Gastrocnemius medialis (tissue), 4 donors: ENCODE measurements at regions not wholly inside any gene's neighbourhood (a gene's known extent, or its start where the extent isn't known, plus 50 kb on each side); places are given as distances from the start of the nearest gene placed in this dataset.

Experiments
- ATAC-seq, 2 donors: fragments of 150-250 bp; one replicate each; pipeline ENCODE4 v1.9.1; 2016
- DNase-seq, 2 donors: peaks; one replicate each; pipeline ENCODE4 v3.0.0-alpha.2; 2019
- H3K27ac ChIP-seq, 4 donors: fragments of 200-600 bp; sonication (generic); 1 replicate in 1 of 4; 2 replicates in 3 of 4; pipeline ENCODE4 v1.5.1; 2016 to 2018; ENCODE audit warnings: mild to moderate bottlenecking in 2 of 4, moderate library complexity in 1 of 4
- H3K27me3 ChIP-seq, 3 donors: fragments of 200-600 bp; sonication (generic) in 2 of 3; 1 replicate in 1 of 3; 2 replicates in 2 of 3; pipeline versions ENCODE4 v1.5.1 to v1.6.0; 2016 to 2019; ENCODE audit warnings: mild to moderate bottlenecking in 1 of 3, moderate library complexity in 1 of 3
- H3K36me3 ChIP-seq, 2 donors: fragments of 200-600 bp; sonication (generic) in 1 of 2; one replicate each; pipeline ENCODE4 v1.5.1; 2017 to 2018
- H3K4me1 ChIP-seq, 2 donors: fragments of 200-600 bp; sonication (generic) in 1 of 2; one replicate each; pipeline ENCODE4 v1.5.1; 2016 to 2017; ENCODE audit warnings: mild to moderate bottlenecking in 2 of 2
- H3K4me3 ChIP-seq, 4 donors: fragments of 200-600 bp; sonication (generic) in 3 of 4; 1 replicate in 1 of 4; 2 replicates in 3 of 4; pipeline ENCODE4 v1.5.1; 2016 to 2019; ENCODE audit warnings: mild to moderate bottlenecking in 2 of 4
- H3K9me3 ChIP-seq, 3 donors: fragments of 200-600 bp; sonication (generic) in 2 of 3; 1 replicate in 1 of 3; 2 replicates in 2 of 3; pipeline ENCODE4 v1.5.1; 2016 to 2019
- CTCF ChIP-seq, 5 experiments: fragments of 450-650 bp in 3 of 5; fragments of 200-600 bp in 2 of 5; sonication (generic) in 2 of 5; IDR thresholded peaks in 4 of 5; conservative IDR thresholded peaks in 1 of 5; 1 replicate in 4 of 5; 2 replicates in 1 of 5; pipeline ENCODE4 v1.5.1; 2016 to 2019; ENCODE audit warnings: antibody characterized with exemption in 5 of 5, mild to moderate bottlenecking in 3 of 5, moderate library complexity in 3 of 5
- POLR2A ChIP-seq, 2 donors: fragments of 450-650 bp; IDR thresholded peaks; one replicate each; pipeline ENCODE4 v1.6.1; 2017; ENCODE audit warnings: antibody characterized with exemption in 2 of 2, mild to moderate bottlenecking in 2 of 2, moderate library complexity in 2 of 2
- in situ Hi-C, 4 donors: fragments of 200-750 bp; cut with MboI; loops; one replicate each; pipeline versions ENCODE4 v1.15.0 to v1.8.0; 2017; ENCODE audit warnings: low sequenced_read_pairs in 4 of 4
- intact Hi-C: fragments of 100-400 bp; cut with DNase I; formaldehyde crosslinking; loops from one replicate; pipeline ENCODE4 v1.15.1; 2023; ENCODE audit warnings: low total_unique reads

GRCh38 chr9:134987906-134988700 is 70.4 kb upstream of the FCN1 start:
- in situ Hi-C loops = no loop called here
- H3K4me3 ChIP-seq = no peak overlapping the region
- H3K27me3 ChIP-seq = no peaks in the 10 kb centered on the region
- TF ChIP-seq CTCF (IDR thresholded peaks at IDR 0.05 in 4 of 5, conservative IDR thresholded peaks at IDR 0.05 in 1 of 5) (no peak), POLR2A (IDR thresholded peaks at IDR 0.05) (no peak)
- no peak for DNase-seq
- intact Hi-C loops = no loop called here
- H3K27ac ChIP-seq = no peak overlapping the region
- H3K36me3 ChIP-seq = no peaks in the 10 kb centered on the region
- no peaks in the 10 kb centered on the region for H3K4me1 ChIP-seq
- H3K9me3 ChIP-seq = no peaks in the 10 kb centered on the region
- ATAC-seq = no peak

- TF ChIP-seq POLR2A (IDR thresholded peaks at IDR 0.05) (no peak), CTCF (IDR thresholded peaks at IDR 0.05 in 4 of 5, conservative IDR thresholded peaks at IDR 0.05 in 1 of 5) (no peak)
- intact Hi-C loops = no loop called here
These were observed 71.0 kb upstream of the FCN1 start for GRCh38 chr9:134988706-134989105.

DNA sequence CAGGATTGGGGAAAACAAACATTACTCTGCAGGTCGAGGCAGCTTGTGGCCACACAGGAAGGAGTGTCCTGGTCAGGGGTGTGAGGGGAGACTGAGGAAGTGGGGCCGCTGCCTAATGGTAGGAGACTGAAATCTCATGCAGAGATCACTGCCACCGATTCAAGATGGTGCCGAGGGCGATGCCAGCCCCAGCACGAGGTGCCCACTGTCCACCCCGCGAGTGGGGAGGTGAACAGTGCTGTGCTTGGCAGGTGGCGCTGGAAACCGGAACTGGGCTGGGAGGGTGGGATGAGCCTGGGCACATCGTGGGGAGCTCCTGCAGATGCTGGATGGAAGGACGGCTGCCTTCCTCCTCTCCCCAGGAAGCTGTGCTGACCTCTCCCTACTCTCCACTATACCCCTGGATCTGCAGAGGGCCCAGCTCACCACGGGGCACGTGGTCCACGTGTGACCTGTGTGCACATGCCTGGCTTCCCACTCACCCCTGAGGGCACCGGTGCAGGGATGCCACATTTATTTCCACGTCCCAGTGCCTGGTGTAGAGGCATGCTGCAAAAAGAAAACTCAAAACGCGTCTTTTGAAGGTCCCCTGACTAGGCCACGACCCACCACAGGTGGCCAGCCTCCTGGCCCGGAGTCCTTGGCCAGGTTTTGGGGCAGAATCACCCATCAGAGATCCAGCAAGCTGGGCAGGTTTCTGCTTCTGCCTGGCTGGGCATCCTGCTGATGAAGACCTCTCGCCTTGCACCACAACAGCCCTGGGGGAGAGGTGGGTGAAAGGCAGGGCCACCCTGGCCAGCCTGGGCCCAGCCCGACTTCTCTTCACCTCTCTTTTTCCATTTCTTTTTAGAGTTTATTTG is 71.7 kb upstream of the FCN1 start:
- no peaks in the 10 kb centered on the region for H3K9me3 ChIP-seq
- intact Hi-C loops = no loop called here
- no peaks in the 10 kb centered on the region for H3K4me1 ChIP-seq
- in situ Hi-C loops = no loop called here
- peaks cover 0 to 2% (median 0%) of the 10 kb centered on the region in 3 donors for H3K27me3 ChIP-seq
- H3K4me3 ChIP-seq = no peak overlapping the region
- no peak overlapping the region for H3K27ac ChIP-seq
- no peaks in the 10 kb centered on the region for H3K36me3 ChIP-seq
- TF ChIP-seq POLR2A (IDR thresholded peaks at IDR 0.05) = no peak
- no peak for TF ChIP-seq CTCF (IDR thresholded peaks at IDR 0.05 in 4 of 5, conservative IDR thresholded peaks at IDR 0.05 in 1 of 5)
- no peak for DNase-seq
- ATAC-seq = no peak

More at GRCh38 chr9:134988706-134989105, 71.0 kb upstream of the FCN1 start:
- no peak overlapping the region for H3K27ac ChIP-seq
- H3K36me3 ChIP-seq = no peaks in the 10 kb centered on the region
- ATAC-seq = no peak
- H3K4me1 ChIP-seq = no peaks in the 10 kb centered on the region
- no peak overlapping the region for H3K4me3 ChIP-seq
- no peak for DNase-seq
- no peaks in the 10 kb centered on the region for H3K27me3 ChIP-seq
- no peaks in the 10 kb centered on the region for H3K9me3 ChIP-seq
- in situ Hi-C loops = no loop called here

DNA sequence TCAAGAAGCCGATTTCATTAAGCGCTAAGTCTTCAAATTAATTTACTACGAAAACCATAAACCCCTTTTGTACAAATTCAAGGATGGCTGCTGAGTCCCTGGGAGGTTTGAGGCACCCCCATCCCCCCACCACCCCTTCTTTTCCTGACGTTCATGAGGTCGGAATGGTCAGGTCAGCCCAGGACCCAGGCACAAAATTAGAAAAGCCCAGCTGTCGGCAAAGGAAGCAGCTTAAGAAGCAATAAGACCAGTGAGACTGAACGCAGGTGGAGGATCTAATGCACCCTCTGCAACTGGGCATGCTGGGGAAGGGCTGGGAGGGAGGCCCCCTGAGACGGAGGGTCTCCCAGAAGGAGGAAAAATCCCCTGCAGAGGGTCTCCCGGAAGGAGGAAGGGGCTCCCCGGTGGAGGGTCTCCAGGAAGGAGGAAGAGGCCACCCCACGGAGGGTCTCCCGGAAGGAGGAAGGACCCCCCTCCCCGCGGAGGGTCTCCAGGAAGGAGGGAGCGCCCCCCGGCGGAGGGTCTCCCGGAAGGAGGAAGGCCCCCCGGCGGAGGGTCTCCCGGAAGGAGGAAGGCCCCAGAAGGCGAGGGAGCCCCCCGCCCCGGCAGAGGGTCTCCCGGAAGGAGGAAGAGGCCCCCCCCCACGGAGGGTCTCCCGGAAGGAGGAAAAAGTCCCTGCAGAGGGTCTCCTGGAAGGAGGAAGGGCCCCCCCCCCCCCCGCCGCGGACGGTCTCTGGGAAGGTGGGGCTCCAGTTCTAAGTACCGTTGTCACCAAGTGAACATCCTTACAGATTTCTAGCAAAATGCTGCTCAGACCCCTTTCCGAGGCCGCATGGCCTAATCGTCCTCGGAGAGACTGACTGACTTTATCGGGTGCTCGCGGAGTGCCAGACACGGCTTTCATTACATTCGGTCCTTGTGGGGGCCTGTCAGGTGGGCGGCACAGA is 74.4 kb upstream of the FCN1 start:
- Histone ChIP-seq H3K4me3 (no peak overlapping the region), H3K9me3 (no peaks in the 10 kb centered on the region), H3K36me3 (no peaks in the 10 kb centered on the region), H3K27ac (no peak overlapping the region), H3K27me3 (peaks cover 0 to 2% (median 0%) of the 10 kb centered on the region in 3 donors), H3K4me1 (no peaks in the 10 kb centered on the region)
- TF ChIP-seq CTCF (IDR thresholded peaks at IDR 0.05 in 4 of 5, conservative IDR thresholded peaks at IDR 0.05 in 1 of 5) = no peak
- no peak for TF ChIP-seq POLR2A (IDR thresholded peaks at IDR 0.05)
- in situ Hi-C loops (no loop called here), intact Hi-C loops (no loop called here)
- ATAC-seq (no peak), DNase-seq (no peak)
